Endothelial cell of umbilical vein (primary cell): ENCODE measurements at regions not wholly inside any gene's neighbourhood (a gene's known extent, or its start where the extent isn't known, plus 50 kb on each side); places are given as distances from the start of the nearest gene placed in this dataset.

Source experiments
- BruUV-seq: library from RNA; stranded (reverse); fragments of 400-500 nt; replicated peaks from 2 replicates; lab custom pipeline; 2021; lab: Mats Ljungman, UMichigan
- CTCF ChIA-PET: fragments of 300-600, 350-600 bp; sonication (Branson Sonifier 250); formaldehyde crosslinking; loops from one replicate; lab custom pipeline; 2021; ENCODE audit warnings: antibody characterized with exemption, inconsistent platforms; lab: Charles Lee
- POLR2A ChIA-PET: fragments of 300-600, 350-600 bp; sonication (Branson Sonifier 250); formaldehyde crosslinking; loops from one replicate; lab custom pipeline; 2021; ENCODE audit warnings: antibody characterized with exemption, inconsistent platforms; lab: Charles Lee
- DNase-seq: peaks from one replicate; pipeline ENCODE4 v3.0.0-alpha.2; 2011; ENCODE audit warnings: low read depth, low spot score
- FAIRE-seq: peaks from 2 replicates; lab custom pipeline; 2011; peaks lifted over from hg19 to GRCh38; lab: Jason Lieb, UNC
- H2AFZ ChIP-seq: 2 replicates; pipeline ENCODE4 v1.6.0; 2012; ENCODE audit warnings: low read depth, low read length, control low read depth, inconsistent platforms
- H3K27ac ChIP-seq: 2 replicates; pipeline ENCODE4 v1.5.1; 2011; ENCODE audit warnings: low read depth, mild to moderate bottlenecking, control low read depth, low read length, moderate library complexity; ENCODE audit not compliant: insufficient read depth
- H3K27me3 ChIP-seq, 2 experiments: 2 replicates each; pipeline versions ENCODE4 v1.6.0 to v1.6.1; 2011; ENCODE audit warnings: low read length in 2 of 2, mixed read lengths in 1 of 2; ENCODE audit not compliant: control insufficient read depth in 2 of 2, insufficient read depth in 2 of 2
- H3K36me3 ChIP-seq, 2 experiments: 2 replicates in 1 of 2; 3 replicates in 1 of 2; pipeline ENCODE4 v1.5.1; 2011; ENCODE audit warnings: low read length in 2 of 2, mild to moderate bottlenecking in 1 of 2, moderate library complexity in 1 of 2; ENCODE audit not compliant: control insufficient read depth in 2 of 2, insufficient read depth in 2 of 2; ENCODE audit errors: extremely low read depth in 1 of 2
- H3K4me1 ChIP-seq: 3 replicates; pipeline ENCODE4 v1.5.1; 2011; ENCODE audit warnings: mild to moderate bottlenecking, low read length; ENCODE audit not compliant: control insufficient read depth, insufficient read depth; ENCODE audit errors: extremely low read depth
- H3K4me2 ChIP-seq: 2 replicates; pipeline ENCODE4 v1.6.1; 2011; ENCODE audit warnings: low read length, control low read depth, mixed read lengths; ENCODE audit not compliant: insufficient read depth
- H3K4me3 ChIP-seq, 3 experiments: fragments of 200-600 bp in 1 of 3; sonication (generic), shearing (Covaris generic) in 1 of 3; replicated peaks in 1 of 3; 2 replicates each; pipeline ENCODE4 v1.5.1; 2011 to 2016; ENCODE audit warnings: control low read depth in 3 of 3, low read length in 3 of 3, mild to moderate bottlenecking in 2 of 3, inconsistent platforms in 1 of 3, low read depth in 1 of 3, moderate library complexity in 1 of 3; ENCODE audit not compliant: insufficient read depth in 1 of 3
- H3K79me2 ChIP-seq: 2 replicates; pipeline ENCODE4 v1.6.0; 2012; ENCODE audit warnings: low read length, inconsistent platforms; ENCODE audit not compliant: control insufficient read depth, insufficient read depth
- H3K9ac ChIP-seq: replicated peaks from 2 replicates; pipeline ENCODE3; 2011; ENCODE audit warnings: low read length, control low read depth; ENCODE audit not compliant: insufficient read depth; ENCODE audit errors: extremely low read depth
- H3K9me1 ChIP-seq: replicated peaks from 3 replicates; pipeline ENCODE4 v1.6.0; 2011; ENCODE audit warnings: mild to moderate bottlenecking, low read length; ENCODE audit not compliant: control insufficient read depth, insufficient read depth; ENCODE audit errors: extremely low read depth
- H3K9me3 ChIP-seq: replicated peaks from 2 replicates; pipeline ENCODE4 v1.5.1; 2012; ENCODE audit warnings: low read length, inconsistent platforms; ENCODE audit not compliant: control insufficient read depth, insufficient read depth
- H4K20me1 ChIP-seq: replicated peaks from 2 replicates; pipeline ENCODE3; 2011; ENCODE audit warnings: mild to moderate bottlenecking, low read length; ENCODE audit not compliant: control insufficient read depth, insufficient read depth; ENCODE audit errors: extremely low read depth
- EZH2 ChIP-seq: IDR thresholded peaks from 2 replicates; pipeline ENCODE4 v1.6.1; 2012; ENCODE audit warnings: borderline replicate concordance, low read depth, mild to moderate bottlenecking, moderate library complexity, low read length, inconsistent platforms; ENCODE audit not compliant: severe bottlenecking
- FOS ChIP-seq: IDR thresholded peaks from 2 replicates; pipeline ENCODE4 v1.6.1; 2011; ENCODE audit warnings: mild to moderate bottlenecking, low read length, moderate library complexity, borderline replicate concordance; ENCODE audit not compliant: insufficient read depth
- GATA2 ChIP-seq: IDR thresholded peaks from 2 replicates; pipeline ENCODE4 v1.7.0; 2011; ENCODE audit warnings: low read depth, mild to moderate bottlenecking, moderate library complexity, mixed read lengths, low read length; ENCODE audit not compliant: insufficient read length, insufficient read depth
- JUN ChIP-seq: IDR thresholded peaks from 2 replicates; pipeline ENCODE4 v1.6.1; 2011; ENCODE audit warnings: borderline replicate concordance, low read depth; ENCODE audit not compliant: insufficient read length, insufficient read depth
- MYC ChIP-seq: IDR thresholded peaks from one replicate; pipeline ENCODE4 v1.6.1; 2011; ENCODE audit warnings: mild to moderate bottlenecking, low read depth, low read length
- POLR2A ChIP-seq: IDR thresholded peaks from 2 replicates; pipeline ENCODE4 v1.6.1; 2012; ENCODE audit warnings: low read depth, mild to moderate bottlenecking, control low read depth, low read length
- POLR2AphosphoS5 ChIP-seq: IDR thresholded peaks from 2 replicates; pipeline ENCODE4 v1.6.1; 2012; ENCODE audit warnings: low read depth, mild to moderate bottlenecking, control low read depth, low read length, moderate library complexity; ENCODE audit not compliant: insufficient read depth
- dilution Hi-C: fragments of 300-500 bp; cut with MboI; formaldehyde crosslinking; loops from one replicate; pipeline ENCODE4 v1.15.0; 2019; ENCODE audit warnings: low sequenced_read_pairs; ENCODE audit not compliant: extremely low pct_ligation_motif_present
- intact Hi-C: fragments of 100-400 bp; cut with micrococcal nuclease; formaldehyde crosslinking; loops from one replicate; pipeline ENCODE4 v1.10.0; 2022
- TF ChIP-seq, protein P1 (sequence below): IDR thresholded peaks from 2 replicates; pipeline ENCODE4 v1.6.1; 2011; ENCODE audit not compliant: insufficient read depth, insufficient read length
- TF ChIP-seq, protein P2 (sequence below), 2 donors: IDR thresholded peaks; 1 replicate in 1 of 2; 2 replicates in 1 of 2; pipeline ENCODE4 v1.5.1; 2011; ENCODE audit warnings: low read length in 2 of 2, mild to moderate bottlenecking in 2 of 2, moderate library complexity in 2 of 2, control low read depth in 1 of 2, inconsistent platforms in 1 of 2, low read depth in 1 of 2; ENCODE audit not compliant: insufficient read depth in 1 of 2; ENCODE audit errors: extremely low read depth in 1 of 2

DNA sequence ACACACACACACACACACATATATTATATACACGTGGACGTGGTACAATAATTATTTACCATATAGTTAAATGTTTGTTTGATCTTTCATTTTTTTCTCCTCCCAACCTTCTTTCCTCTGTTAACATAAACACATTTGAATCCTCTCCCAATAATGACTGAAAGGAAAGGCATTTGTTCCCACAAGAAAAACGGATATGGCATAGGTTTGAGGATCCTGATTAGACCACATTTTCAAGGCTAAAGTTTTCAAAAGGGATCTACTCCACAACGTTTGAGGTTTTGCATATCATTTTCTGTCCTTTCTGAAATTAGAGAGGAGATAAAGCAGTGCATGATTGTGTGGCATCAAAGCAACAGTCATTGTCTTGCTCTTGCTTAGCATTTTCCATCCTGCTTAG lies 1883.4 kb downstream of the STIM2 start:
- POLR2A ChIA-PET, result no interaction called here
- H2AFZ ChIP-seq, result no peak overlapping the region
- TF ChIP-seq, protein P1, sequence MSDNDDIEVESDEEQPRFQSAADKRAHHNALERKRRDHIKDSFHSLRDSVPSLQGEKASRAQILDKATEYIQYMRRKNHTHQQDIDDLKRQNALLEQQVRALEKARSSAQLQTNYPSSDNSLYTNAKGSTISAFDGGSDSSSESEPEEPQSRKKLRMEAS, result no peak
- TF ChIP-seq POLR2AphosphoS5 (no peak), JUN (no peak), EZH2 (no peak), GATA2 (no peak), MYC (no peak), FOS (no peak), POLR2A (no peak)
- TF ChIP-seq, protein P2, sequence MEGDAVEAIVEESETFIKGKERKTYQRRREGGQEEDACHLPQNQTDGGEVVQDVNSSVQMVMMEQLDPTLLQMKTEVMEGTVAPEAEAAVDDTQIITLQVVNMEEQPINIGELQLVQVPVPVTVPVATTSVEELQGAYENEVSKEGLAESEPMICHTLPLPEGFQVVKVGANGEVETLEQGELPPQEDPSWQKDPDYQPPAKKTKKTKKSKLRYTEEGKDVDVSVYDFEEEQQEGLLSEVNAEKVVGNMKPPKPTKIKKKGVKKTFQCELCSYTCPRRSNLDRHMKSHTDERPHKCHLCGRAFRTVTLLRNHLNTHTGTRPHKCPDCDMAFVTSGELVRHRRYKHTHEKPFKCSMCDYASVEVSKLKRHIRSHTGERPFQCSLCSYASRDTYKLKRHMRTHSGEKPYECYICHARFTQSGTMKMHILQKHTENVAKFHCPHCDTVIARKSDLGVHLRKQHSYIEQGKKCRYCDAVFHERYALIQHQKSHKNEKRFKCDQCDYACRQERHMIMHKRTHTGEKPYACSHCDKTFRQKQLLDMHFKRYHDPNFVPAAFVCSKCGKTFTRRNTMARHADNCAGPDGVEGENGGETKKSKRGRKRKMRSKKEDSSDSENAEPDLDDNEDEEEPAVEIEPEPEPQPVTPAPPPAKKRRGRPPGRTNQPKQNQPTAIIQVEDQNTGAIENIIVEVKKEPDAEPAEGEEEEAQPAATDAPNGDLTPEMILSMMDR (IDR thresholded peaks at IDR 0.05; ENCODE audit: extremely low read depth in 1 of 2, insufficient read depth in 1 of 2, low read depth in 1 of 2, low read length in 2 of 2), result no peak
- CTCF ChIA-PET, result no interaction called here
- no peak overlapping the region for H3K27ac ChIP-seq
- no peaks in the 10 kb centered on the region for H3K79me2 ChIP-seq
- FAIRE-seq (no peak), DNase-seq (no peak)
- no peak overlapping the region for H3K4me3 ChIP-seq
- no peaks in the 10 kb centered on the region for H3K9me3 ChIP-seq
- BruUV-seq, result no TSS peak
- H3K9me1 ChIP-seq, result no peaks in the 10 kb centered on the region
- H4K20me1 ChIP-seq, result no peaks in the 10 kb centered on the region
- no peaks in the 10 kb centered on the region for H3K4me1 ChIP-seq
- H3K27me3 ChIP-seq, result no peaks in the 10 kb centered on the region
- intact Hi-C loops (no loop called here), dilution Hi-C loops (no loop called here)
- H3K36me3 ChIP-seq, result no peaks in the 10 kb centered on the region
- H3K4me2 ChIP-seq, result no peak overlapping the region
- H3K9ac ChIP-seq, result no peak overlapping the region
